ENCODE measurements at regions not wholly inside any gene's neighbourhood (a gene's known extent, or its start where the extent isn't known, plus 50 kb on each side); places are given as distances from the start of the nearest gene placed in this dataset.

- no peak for DNase-seq (ENCODE audit: low spot score)
Observed at GRCh38 chr4:138317175-138317748, 75.1 kb upstream of the SLC7A11 start.

GRCh38 chr4:138312536-138312911 is 70.4 kb upstream of the SLC7A11 start:
- no peak for DNase-seq (ENCODE audit: low spot score)

GRCh38 chr4:138311771-138312535 is 69.8 kb upstream of the SLC7A11 start:
- no peak for DNase-seq (ENCODE audit: low spot score)

GRCh38 chr4:138310991-138311390 is 68.8 kb upstream of the SLC7A11 start:
- DNase-seq (ENCODE audit: low spot score), result no peak

- DNase-seq (ENCODE audit: low spot score), result no peak
Observed at GRCh38 chr4:138310498-138310897, 68.3 kb upstream of the SLC7A11 start.

- DNase-seq (ENCODE audit: low spot score), result no peak
Observed at GRCh38 chr4:138308356-138308755, 66.2 kb upstream of the SLC7A11 start.

GRCh38 chr4:138307319-138307718 is 65.2 kb upstream of the SLC7A11 start:
- DNase-seq (ENCODE audit: low spot score), result no peak

GRCh38 chr4:138305050-138305449 is 62.9 kb upstream of the SLC7A11 start:
- DNase-seq (ENCODE audit: low spot score), result no peak

- no peak for DNase-seq (ENCODE audit: low spot score)
Observed at GRCh38 chr4:138301536-138301935, 59.4 kb upstream of the SLC7A11 start.

GRCh38 chr4:138300616-138301015 is 58.5 kb upstream of the SLC7A11 start:
- no peak for DNase-seq (ENCODE audit: low spot score)

GRCh38 chr4:138299881-138300280 is 57.7 kb upstream of the SLC7A11 start:
- no peak for DNase-seq (ENCODE audit: low spot score)

- DNase-seq (ENCODE audit: low spot score), result no peak
Observed at GRCh38 chr4:138298866-138299265, 56.7 kb upstream of the SLC7A11 start.

GRCh38 chr4:138298431-138298830 is 56.3 kb upstream of the SLC7A11 start:
- DNase-seq (ENCODE audit: low spot score), result no peak

- DNase-seq (ENCODE audit: low spot score), result no peak
Observed at GRCh38 chr4:138297743-138298405, 55.7 kb upstream of the SLC7A11 start.

GRCh38 chr4:138292321-138292720 is 50.2 kb upstream of the SLC7A11 start:
- DNase-seq (ENCODE audit: low spot score), result no peak

Measured in mucosa of gallbladder (tissue), 1 donor.